ENCODE measurements at regions not wholly inside any gene's neighbourhood (a gene's known extent, or its start where the extent isn't known, plus 50 kb on each side); places are given as distances from the start of the nearest gene placed in this dataset.

- no peak for TF ChIP-seq POLR2A (IDR thresholded peaks at IDR 0.05)
- TF ChIP-seq CTCF (IDR thresholded peaks at IDR 0.05), result no peak
Measured at GRCh38 chr2:15765686-15766302, 174.1 kb downstream of the DDX1 start.

Measured in uterus (tissue), 2 donors.